Posterior vena cava (tissue), 2 donors: ENCODE measurements at regions not wholly inside any gene's neighbourhood (a gene's known extent, or its start where the extent isn't known, plus 50 kb on each side); places are given as distances from the start of the nearest gene placed in this dataset.

ENCODE experiments used
- DNase-seq: peaks from one replicate; pipeline ENCODE4 v3.0.0-alpha.2; 2020; ENCODE audit warnings: low spot score
- intact Hi-C, 2 donors: fragments of 100-400 bp; cut with DNase I; formaldehyde crosslinking; loops; one replicate each; pipeline versions ENCODE4 v1.14.1 to v1.14.2; 2022 to 2023
- donor health status: DM: yes; HTN: yes; CAD: no.
- donor health status: DM: yes; HTN: yes; CAD: no.

DNA sequence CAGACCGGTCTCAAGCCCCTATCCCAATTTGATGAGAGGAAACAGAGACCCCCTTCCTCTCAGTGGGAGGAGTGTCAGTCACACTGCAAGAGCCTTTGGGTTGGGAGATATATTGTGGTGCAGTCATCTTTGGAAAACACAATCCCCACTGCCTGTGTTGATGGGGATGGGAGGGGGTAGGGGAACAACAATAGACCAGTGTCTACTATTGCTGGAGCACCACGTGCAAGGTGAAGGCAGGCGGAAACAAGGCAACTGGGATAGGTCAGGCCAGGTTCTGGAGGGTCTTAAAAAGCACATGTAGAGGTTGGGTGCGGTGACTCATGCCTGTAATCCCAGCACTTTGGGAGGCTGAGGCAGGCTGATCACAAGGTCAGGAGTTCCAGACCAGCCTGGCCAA is 127.9 kb downstream of the ZFP36L2 start:
- intact Hi-C loops: no loop called here
- DNase-seq: peak; percentile 43

GRCh38 chr2:43097644-43098408 is 128.6 kb downstream of the ZFP36L2 start:
- peak; percentile 74 for DNase-seq
- intact Hi-C loops: no loop called here

DNA sequence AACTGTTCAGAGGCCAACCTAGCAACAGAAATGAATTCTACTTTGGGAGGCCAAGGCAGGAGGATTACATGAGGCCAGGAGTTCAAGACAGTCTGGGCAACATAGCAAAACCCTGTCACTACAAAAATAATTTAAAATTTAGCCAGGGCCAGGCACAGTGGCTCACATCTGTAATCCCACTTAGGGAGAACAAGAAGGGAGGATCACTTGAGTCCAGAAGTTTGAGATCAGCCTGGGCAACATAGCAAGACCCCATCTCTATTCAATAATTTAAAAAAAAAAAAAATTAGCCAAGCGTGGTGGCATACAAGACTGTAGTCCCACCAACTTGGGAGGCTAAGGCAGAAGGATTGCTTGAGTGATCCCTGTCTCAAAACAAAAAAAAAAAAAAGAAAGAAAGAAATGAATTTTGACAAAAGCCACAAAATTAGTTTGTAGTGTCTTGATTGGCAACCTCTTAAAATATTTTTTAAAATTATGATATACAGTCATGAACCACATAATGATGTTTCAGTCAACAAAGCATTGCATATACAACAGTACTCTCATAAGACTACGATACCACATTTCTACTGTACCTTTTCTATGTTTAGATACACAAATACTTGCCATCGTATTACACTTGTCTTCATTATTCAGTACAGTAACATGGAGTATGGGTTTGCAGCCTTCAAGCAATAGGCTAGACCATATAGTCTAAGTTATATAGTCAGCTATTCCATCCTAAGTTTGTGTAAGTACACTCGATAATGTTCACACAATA is 130.7 kb downstream of the ZFP36L2 start:
- DNase-seq: no peak
- intact Hi-C loops: no loop called here

DNA sequence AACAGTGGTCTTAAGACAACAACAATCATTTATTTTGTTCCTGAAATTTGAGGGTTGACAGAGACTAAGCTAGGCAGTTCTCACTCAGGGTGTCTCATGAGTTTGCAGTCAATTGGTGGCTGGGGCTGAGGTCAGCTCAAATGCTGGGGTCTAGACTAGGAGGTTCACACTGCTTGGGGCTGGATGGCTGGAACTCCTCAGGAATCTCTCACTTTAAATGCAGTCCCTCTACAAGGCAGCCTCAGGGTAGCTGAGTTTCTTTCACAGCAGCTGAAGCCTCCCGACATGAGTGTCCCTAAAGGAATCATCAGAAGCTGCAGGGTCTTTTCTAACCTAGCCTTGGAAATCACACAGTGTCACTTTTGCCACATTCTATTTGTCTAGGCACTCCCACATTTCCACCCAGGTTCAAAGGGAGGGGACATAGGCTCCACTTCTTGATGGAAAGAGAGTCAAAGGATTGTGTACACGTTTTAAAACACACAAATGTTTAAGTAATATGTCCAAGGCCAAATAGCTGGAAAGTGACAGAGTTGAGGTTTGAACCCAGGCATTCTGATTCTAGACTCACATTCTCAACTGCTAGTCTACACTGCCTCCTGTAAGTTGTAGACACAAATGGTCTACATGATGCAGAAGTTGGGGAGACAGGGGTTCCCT is 133.8 kb downstream of the ZFP36L2 start:
- intact Hi-C loops: no loop called here
- peak; percentile 12 for DNase-seq

- DNase-seq: no peak
- intact Hi-C loops: no loop called here
These were observed 136.1 kb downstream of the ZFP36L2 start for GRCh38 chr2:43090317-43090716.

DNA sequence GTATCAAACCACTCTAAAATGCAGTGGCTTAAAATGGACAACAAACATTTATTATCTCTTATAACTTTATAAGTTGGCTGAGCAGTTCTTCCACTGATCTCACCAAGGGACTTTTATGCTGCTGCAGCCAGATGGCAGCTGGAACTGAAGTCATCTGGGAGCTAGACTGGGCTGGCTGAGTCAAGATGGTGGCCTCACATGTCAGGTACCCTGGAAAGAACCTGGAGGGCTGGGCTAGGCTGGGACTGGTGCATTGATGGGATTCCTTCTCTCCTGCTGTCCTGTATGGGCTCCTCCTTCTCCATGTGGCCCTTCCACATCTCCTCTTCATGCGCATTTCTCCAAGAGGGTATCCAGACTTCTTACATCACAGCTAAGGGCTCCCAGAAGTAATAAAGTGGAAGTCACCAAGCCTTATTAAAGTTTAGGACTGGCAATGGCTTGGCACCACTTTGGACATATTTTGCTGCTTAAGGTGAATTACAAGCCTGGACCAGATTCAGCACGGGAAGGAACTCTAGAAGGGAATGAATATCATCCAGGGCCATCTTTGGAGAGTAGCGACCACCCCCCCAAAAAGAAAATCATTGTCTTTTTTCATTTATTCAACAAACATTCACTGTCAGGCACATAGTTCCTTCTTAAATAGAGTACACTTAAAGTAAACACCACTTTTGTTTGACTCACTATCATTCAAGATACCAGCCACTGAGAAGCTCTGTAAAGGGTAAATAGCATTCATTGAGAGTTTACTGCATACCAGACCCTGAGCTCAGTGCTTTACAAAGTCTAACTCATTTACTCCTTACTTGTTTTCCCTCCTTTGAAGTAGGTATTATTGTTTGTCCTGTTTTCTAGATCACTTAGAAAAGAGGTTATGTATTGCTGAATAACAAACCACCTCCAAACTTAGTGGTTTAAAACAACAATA is 138.0 kb downstream of the ZFP36L2 start:
- intact Hi-C loops: no loop called here
- peak; percentile 35 for DNase-seq

DNA sequence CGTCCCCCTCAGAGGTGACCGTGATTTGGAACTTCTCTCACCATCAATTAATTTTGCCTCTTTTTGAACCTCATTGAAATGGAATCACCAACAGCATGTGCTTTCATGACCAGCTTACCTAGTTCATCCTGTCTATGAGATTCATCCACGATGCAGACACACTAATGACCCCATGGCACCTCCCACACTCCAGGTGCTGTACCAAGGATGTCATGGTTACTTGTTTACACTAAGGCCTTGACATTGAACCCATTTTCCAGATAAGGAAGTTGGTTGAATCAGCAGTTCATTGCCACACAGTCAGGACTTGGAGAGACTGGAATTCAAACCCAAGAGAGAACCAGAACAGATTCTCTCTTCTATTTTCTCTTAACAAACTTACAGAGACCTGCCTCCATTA is 139.0 kb downstream of the ZFP36L2 start:
- DNase-seq: peak; percentile 12
- intact Hi-C loops: no loop called here

GRCh38 chr2:43086451-43087221 is 139.8 kb downstream of the ZFP36L2 start:
- DNase-seq: peak; percentile 91
- intact Hi-C loops: no loop called here

DNA sequence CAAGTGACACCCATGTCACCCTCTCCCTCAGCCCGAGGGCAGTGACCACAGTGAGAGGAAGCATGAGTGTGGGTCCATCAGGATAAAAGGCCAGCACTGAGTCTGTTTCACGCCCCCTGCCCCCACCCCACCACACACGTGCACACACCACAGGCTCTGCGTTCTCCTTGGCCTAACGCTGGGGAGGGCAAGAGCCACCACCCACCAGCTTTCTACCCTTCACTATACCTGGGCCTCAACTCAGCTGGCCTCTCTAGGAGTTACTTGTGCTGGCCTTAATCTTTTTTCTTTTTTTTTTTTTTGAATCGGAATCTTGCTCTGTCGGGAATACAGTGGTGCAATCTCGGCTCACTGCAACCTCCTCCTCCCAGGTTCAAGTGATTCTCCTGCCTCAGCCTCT is 140.5 kb downstream of the ZFP36L2 start:
- intact Hi-C loops: no loop called here

GRCh38 chr2:43085505-43085904 is 140.9 kb downstream of the ZFP36L2 start:
- DNase-seq: no peak
- intact Hi-C loops: no loop called here

More for the DNA sequence above, 140.5 kb downstream of the ZFP36L2 start:
- peak; percentile 74 for DNase-seq

GRCh38 chr2:43084699-43085091 is 141.7 kb downstream of the ZFP36L2 start:
- intact Hi-C loops: no loop called here
- DNase-seq: peak; percentile 87

- peak; percentile 86 for DNase-seq
- intact Hi-C loops: no loop called here
These were observed 142.4 kb downstream of the ZFP36L2 start for GRCh38 chr2:43083710-43084698.

GRCh38 chr2:43082903-43083677 is 143.3 kb downstream of the ZFP36L2 start:
- intact Hi-C loops: no loop called here
- peak; percentile 73 for DNase-seq

DNA sequence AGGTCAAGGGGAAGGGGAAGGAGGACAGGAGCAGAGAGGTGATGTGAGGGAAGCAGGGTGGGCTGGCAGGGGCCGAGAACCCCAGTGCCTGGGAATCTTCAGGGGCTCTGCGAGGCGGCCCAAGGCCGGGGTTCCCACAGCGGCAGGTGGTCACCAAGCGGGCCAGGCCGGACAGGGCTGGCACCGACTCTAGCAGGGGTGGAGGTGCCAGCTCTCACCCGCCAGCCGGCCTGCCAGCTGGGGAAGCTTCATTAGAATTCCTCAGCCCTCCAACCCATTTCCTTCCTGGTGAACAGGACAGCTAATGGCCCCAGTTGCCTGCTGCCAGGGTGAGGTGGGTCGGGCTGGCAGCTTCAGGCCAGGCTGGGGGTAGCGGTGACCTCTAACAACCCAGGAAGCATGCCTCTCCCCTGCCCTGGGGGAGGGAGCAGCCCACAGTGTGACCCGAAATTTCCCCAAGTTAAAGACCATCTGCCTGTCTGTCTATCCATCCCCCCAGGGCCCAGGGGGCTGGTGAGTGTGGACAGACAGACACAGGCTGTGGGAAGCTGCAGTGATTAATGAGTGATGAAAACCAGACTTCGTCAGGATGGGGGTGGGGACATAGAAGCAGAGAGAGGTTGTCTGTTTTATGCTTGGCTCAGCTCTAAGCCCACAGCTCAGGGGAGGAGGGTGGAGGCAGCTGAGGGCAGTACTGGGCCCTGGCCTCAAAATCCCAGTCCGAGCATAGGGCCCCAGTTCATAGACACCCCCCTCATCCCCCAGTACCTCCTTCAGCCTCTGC is 144.1 kb downstream of the ZFP36L2 start:
- DNase-seq: peak; percentile 64

GRCh38 chr2:43081131-43081765 is 145.2 kb downstream of the ZFP36L2 start:
- DNase-seq: no peak
- intact Hi-C loops: no loop called here

More for the DNA sequence above, 144.1 kb downstream of the ZFP36L2 start:
- intact Hi-C loops: no loop called here
